CD4-positive, alpha-beta T cell treated with Interleukin-4 for 1 hour (primary cell): ENCODE measurements at regions not wholly inside any gene's neighbourhood (a gene's known extent, or its start where the extent isn't known, plus 50 kb on each side); places are given as distances from the start of the nearest gene placed in this dataset.
"Not testable (repeated sequence)": the region's sequence is repeated elsewhere in the genome, so short reads cannot be mapped to it uniquely, and the experiment has no call there.

Source experiments
- DNase-seq, 2 donors: peaks; one replicate each; pipeline ENCODE4 v3.0.0-alpha.2; 2020 to 2022

DNA sequence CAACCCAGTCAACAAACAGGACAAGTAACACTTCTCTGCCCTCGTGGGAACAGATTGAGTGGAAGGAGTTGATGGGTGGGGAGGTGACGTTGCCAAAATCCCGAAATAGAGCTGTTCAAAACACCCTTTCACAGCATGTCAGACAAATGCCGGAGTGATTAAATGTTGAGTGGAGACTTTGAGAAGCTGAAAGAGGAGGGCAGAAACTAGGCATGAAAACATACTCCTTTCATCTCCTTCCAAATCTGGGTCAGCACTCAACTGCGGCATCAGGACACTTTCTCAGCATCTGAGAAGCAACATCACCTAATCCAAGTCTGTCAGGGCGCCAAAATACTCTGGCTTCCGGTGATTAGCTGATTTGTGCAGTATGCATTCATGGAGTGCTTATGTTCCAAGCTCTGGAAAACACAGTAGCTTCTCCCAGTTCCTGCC lies 51.5 kb upstream of the MRI1 start:
- no peak for DNase-seq

DNA sequence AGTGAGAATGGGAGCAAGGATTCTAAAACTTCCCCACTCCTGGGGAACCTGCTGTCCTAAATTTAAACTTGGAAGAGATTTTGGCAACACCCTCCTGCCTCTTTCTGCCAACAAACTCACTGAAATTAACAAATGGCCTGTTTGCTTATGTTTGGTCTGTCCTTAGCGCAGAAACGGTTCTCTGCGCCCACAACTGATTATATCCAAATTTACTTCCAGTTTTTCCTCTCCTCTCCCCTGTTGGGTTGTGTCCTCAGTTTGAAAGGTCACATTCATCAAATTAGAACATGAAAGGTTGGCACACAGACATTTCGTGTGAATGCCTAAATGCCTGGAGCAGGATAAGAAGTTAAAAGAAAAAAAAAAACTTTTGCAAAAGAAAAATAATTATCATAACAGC lies 56.4 kb upstream of the MRI1 start:
- DNase-seq = no peak

DNA sequence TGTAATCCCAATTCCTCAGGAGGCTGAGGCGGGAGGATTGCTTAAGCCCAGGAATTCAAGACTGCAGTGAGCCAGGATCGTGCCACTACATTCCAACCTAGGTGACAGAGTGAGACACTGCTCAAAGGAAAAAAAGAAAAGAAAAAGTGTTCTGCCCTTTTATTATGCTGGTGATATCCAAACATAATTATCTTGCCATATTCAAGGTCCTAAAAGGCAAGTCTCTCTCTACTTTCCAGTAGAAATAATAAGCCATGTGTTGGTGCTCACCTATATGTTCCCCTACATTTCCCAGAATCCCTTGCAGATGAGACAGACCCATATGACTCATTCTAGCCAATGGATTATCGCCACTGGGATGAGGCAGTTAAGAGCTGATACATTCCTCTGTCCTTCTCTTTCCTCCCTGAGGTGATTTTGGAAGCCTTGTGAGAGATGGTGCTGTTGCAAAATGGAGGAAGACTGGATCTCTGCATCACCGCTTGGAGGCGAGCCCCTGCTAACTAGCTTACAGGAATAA lies 58.3 kb upstream of the MRI1 start:
- no peak for DNase-seq

DNA sequence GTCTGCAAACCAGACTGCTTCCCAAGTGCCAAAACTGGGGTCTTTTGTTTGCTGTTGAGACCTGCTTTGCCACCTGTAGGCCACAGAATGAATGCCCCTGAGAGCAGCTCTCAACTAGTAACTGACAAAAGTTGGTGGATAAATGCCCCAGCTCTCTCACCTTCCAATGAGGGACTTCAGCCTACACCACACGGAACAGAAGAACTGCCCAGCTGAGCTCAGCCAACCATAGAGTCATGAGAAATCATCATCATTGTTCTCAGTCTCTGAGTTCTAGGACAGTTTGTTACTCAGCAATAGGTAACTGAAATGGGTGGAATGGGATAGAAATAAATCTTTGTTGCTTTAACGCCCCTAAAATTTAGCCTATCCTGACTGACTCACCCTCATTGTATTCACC lies 59.1 kb upstream of the MRI1 start:
- no peak for DNase-seq

DNA sequence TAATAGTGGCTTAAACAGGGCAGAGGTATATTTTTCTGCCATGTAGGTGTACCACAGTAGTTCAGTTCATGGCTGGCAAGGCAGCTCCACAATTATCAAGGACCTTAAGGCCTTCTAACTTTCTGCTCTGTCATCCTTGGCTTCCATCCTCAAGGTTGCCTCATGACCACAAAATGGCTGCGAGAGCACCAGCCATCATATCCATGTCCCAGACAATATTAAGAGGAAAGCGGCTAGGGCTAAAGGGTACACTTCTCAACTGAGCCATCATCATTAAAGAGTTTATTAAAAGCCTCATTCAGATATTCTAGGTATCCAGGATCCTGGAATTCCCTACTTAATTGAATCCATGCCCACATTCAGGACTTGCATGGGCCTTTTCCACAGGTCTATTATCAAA lies 62.7 kb upstream of the MRI1 start:
- no peak for DNase-seq

DNA sequence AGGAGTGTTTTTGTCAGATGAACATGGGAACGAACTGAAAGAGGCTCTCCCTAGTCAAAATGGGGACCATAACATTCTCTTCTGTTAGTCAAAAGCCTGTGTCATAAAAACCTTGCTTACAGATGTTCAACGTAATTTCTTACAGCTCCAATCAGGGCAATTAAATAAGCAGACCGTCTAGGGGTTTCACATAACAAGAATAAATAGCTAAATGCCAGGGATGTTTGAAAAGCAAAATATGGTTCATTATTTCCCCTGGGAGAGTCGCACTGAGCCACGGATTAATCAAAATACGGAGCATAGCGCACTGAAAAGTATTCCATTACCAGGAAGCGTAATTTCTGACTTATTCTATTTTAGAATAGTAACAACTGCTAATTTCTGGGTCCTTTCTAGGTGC lies 63.7 kb upstream of the MRI1 start:
- DNase-seq = no peak

DNA sequence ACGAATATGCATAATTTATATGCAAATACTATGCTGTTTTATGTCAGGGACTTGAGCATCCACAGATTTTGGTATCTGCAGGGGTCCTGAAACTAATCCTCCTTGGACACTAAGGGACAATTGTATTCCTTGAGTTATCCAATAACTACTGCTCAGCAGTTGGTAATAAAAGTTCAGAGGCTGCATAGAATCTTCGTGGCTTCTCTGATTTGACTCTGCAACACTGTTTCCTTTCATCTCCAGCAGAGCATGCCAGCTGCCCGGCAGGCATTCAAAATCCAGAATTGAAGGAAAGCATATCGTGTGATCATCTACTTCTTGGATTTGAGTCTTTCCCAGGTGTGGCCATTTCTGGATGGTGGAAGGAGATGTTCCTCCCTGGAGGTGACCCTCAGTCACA lies 64.5 kb upstream of the MRI1 start:
- no peak for DNase-seq

DNA sequence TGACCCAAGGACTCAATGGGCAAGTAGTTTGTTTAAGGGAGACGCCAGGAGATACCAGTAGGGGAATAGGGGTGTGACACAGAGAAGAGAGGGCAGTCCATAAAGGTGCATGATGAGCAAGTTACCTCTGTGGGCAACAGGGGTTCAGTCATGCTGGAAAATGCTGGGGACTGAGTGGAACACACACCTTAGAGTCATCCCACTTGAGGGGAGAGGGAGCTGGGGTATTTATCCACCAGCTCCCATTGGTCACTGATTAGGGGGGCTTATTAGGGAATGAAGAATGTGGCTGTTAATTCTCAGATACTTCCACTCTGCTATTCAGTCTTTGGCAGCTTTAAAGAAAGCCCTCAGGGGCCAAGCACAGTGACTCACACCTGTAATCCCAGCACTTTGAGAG lies 67.5 kb upstream of the MRI1 start:
- no peak for DNase-seq

DNA sequence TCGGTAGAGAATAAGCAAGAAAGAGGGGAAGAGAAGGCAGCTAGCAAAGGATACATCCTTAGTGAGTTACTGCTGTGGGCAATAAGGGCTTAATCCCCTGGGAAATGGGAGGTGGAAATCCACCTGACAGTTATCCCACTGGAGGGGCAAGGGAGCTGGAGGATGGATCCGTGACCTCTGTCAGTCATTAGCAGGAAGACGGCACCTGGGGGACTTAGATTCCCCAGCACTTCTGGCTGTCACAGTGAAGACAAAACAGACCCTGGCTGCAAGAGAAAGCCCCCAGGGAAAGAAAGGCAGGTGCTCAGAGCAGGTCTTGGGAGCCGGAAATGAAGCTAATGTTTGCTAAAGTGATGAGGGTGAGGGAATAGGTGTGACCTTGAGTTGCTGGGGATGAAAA lies 70.4 kb upstream of the MRI1 start:
- no peak for DNase-seq

DNA sequence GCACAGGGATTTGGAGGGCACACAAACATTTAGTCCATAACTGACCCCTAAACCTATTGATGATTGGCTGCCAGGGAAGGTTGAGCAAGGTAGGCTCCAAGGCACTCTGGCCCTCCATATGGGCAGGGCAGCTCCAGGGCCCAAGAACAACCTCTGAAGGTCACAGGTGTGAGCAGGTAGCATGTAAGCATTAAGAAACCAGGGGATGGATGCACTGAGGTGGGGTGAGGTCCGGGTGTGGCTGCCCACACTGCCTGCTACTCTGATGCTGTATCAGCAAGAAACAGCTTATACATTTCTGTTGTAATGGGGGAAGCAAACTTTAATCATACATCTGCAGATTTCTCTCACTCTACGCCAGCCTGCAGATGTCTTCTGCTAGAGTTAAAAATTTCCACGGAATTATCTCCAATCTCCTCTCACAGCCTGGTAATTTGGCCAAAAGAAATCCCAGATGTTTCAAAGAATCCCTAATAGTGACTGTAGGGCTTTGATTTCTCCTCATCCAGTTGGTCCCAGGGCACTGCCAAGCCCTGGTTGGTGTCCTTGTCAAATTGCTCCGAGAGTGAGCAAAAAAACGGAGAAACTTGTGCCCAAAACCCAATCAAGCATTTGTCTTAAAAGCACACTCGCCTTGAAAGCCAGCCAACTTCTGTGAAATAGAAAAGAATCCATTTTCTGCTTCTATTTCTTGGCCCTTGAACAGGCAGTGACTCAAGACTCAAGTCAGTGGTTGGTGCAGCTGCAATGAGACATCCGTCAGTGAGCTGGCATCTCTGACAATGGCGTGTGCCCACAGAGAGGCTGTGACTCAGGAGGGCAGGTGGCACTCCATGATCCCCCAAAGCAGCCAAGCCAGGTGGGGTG lies 72.5 kb upstream of the MRI1 start:
- no peak for DNase-seq

DNA sequence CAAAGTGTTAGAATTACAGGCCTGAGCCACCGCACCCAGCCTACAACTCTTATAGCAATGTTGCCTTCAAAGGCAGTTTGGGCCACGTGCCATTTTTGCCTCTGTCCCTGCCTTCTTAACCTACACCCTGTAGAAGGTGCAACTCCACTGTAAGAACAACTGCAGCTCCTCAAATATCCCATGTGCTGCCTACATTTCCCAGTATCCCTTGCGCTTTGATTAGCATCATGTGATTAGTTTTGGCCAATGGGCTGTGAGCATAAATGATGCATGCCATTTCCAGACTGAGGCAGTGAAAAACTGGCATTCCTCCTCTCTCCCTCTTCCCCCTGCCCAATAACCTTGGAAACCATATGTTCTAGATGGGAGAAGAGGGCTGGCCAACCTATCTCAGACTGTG lies 75.2 kb upstream of the MRI1 start:
- DNase-seq = peak; percentile 12 to 33

DNA sequence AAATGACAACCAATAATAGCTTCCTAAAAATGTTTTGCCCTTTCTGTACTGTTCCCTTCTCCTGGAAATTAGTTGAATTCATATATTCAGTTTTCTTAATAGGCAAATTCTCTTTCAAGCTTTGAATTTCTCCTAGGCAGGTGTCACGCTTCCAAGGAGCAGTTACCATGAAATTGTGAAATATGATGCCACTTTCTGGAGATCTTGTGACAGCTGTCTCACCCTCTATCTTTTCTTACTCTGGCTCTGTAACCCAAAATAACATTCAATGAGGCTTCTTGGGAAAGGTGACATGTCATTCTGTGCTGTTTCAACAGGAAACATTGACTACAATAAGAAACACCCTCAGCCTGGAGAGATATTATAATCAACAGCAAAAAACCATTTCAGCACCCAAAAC lies 80.3 kb upstream of the MRI1 start:
- DNase-seq = no peak

DNA sequence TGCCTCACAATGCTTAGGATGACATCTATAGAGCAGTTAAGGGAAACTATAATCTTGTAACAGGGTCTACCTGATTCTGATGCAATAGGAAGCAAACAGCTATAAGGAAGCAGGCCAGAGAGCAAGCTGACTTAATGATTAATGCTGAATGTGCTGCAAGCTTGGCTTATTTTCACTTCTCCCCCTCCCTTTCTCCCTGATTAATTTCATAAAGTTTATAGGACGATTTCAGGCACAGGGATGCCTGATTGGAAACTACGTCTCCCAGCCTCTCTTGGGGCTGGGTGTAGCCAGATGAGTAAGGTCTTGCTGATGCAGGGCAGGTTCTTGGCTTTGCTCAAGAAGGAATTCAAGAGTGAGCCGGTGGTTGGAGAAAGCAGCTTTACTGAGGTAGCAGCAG lies 82.8 kb upstream of the MRI1 start:
- DNase-seq = no peak

DNA sequence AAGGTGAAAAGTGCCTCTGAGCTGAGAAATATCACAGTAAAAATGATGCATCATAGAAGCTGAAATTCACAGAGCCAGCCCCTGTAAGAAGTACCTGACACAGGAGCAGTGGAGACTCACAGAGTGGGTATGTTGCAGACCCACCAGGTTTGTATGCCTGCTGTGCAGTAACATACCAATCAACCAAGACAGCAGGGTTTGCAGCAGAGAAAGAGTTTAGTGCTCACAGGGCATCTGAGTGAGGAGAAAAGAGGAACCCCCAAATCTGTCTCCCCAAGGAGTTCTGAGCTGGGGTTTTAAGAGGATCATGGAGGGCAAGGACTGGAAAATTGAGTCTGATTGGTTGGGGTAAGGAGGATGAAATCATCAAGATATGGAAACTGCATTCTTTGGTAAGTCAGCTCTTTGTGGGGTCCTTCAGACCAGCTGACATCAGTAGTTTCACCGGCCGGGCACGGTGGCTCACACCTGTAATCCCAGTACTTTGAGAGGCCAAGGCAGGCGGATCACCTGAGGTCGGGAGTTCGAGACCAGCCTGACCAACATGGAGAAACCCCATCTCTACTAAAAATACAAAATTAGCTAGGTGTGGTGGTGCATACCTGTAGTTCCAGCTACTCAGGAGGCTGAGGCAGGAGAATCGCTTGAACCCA lies 83.5 kb upstream of the MRI1 start:
- DNase-seq = not testable (repeated sequence)

DNA sequence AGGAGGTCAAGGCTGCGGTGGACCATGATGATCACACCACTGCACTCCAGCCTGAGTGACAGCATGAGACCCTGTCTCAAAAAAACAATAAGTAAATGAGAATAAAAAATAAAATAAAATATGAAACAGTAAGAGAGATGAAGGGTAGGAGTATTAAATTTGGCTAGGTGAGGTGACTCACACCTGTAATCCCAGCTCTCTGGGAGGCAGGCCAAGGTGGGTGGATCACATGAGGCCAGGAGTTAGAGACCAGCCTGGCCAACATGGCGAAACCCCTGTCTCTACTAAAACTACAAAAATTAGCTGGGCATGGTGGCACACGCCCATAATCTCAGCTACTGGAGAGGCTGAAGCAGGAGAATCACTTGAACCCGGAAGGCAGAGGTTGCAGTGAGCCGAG lies 87.4 kb upstream of the MRI1 start:
- not testable (repeated sequence) for DNase-seq

DNA sequence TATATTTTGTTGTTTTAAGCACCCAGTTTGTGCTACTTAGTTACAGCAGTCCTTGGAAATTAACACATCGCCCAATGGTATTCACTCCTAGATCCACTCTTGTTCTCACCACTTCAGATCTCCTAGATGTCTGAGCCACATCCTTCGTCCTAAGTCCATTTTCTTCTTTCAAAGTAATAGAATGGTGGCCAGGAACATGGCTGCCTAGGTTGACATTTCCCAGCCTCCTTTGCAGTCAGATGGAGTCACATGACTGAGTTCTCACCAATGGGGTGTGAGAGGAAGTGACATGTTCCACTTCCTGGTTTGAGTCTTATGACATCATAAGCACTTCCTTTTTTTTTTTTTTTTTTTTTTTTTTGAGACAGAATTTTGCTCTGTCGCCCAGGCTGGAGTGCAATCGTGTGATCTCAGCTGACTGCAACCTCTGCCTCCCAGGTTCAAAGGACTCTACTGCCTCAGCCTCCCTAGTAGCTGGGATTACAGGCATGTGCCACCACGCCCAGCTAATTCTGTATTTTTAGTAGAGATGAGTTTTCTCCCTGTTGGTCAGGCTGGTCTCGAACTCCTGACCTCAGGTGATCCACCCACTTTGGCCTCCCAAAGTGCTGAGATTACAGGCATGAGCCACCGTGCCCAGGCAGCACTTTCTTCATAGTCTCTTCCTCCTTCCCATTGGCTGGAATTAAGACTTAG lies 91.7 kb upstream of the MRI1 start:
- peak; percentile 32 to 48 for DNase-seq

DNA sequence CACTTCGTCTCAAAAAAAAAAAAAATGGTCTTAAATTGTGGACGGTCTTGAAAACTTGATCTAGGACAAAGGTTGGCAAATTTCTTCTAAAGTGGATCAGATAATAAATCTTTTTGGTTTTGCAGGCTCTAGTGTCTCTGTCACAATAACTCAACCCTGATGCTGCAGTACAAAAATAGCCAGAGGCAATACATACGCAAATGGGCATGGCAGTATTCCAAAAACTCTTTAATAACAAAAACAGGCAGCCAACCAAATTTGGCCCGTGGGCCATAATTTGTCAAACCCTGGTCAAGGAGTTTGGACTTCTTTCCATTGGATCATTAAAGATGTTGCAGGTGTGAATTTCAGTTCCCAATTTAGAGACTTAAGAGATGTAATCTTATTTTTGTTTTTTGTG lies 93.5 kb upstream of the MRI1 start:
- DNase-seq = no peak

DNA sequence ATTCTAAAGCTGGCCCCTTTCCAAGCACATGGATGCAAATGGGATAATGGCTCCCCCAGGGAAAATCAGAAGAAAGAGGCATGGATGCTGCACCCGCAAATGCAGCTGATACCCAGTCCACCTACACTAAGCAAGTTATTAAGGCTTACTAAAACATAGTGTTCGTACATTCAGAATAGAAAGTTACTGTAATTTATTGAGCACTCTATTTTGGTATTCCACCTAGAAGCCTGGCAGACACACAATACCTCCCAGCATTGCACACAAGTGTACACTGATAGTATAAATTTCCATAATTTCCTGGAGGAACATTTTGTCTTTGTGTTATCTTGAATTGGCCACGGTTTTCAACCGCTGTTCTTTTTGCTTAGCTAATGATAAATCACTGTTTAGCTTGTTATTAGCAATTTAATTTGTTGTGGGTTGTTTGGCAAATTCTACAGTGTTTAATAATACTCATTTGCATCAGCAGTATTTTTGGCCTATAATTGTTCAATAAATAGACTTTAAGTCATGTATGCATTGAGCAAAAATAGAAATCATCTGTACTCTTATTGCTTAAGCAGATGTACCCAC lies 94.5 kb upstream of the MRI1 start:
- DNase-seq = no peak

DNA sequence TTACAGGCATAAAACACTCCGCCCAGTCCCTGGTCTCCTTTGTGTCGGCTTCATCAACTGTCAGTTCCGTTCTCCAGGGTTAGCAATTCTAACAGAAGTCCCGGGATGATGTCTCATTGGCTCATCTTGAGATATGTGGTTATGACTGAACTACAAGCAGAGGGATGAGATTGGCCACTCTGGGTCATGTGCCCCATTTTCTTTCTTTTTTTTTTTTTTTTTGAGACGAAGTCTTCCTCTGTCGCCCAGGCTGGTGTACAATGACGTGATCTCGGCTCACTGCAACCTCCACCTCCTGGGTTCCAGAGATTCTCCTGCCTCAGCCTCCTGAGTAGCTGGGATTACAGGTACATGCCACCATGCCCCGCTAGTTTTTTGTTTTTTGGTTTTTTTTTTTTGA lies 95.4 kb upstream of the MRI1 start:
- DNase-seq = no peak

DNA sequence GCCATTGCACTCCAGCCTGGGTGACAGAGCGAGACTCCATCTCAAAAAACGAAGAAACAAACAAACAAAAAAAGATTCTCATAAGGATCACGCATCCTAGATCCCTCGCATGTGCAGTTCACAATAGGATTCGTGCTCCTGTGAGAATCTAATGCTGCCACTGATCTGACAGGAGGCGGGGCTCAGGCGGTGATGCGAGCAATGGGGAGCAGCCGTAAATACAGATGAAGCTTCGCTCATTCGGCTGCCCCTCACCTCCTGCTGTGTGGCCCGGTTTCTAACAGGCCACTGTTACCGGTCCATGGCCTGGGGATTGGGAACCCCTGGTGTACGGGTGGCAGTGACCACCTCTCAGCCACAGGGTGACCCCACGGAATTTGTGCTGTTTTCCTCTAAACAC lies 98.2 kb upstream of the MRI1 start:
- no peak for DNase-seq

DNA sequence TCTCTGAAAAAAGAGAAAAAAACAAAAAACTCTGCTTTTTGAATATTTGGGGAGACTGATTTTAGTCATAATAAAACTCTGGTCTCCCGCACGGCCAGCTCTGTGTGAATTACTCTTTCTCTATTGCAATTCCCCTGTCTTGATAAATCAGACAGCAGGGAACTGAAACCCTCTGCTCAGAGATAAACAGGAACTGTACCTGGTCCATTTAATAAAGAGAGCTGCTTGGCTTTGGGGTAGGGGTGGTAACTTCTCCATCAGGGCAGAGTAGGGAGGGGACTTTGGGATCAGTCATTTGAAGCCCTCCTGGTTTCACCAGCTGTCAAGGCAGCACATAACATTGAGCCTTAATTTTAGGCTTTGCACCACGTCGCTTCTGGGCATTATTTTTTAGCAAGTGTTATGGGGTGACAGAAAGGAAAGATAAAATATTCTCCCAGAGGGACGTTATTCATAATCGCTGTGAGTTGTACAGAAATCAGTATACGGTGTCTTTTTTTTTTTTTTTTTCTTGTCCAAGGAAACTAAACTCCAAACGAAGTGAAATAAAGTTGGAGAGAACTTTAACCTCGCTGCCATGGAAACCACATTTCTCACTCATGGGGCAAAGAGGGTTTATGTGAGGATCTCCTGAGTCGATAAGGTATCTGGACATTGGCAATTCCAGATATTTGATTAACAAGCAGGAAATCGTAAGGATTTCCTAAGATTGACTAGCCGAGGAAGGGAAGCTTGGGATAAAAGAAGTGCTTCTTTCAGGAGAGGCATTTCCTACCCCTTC lies 99.0 kb upstream of the MRI1 start:
- no peak for DNase-seq

DNA sequence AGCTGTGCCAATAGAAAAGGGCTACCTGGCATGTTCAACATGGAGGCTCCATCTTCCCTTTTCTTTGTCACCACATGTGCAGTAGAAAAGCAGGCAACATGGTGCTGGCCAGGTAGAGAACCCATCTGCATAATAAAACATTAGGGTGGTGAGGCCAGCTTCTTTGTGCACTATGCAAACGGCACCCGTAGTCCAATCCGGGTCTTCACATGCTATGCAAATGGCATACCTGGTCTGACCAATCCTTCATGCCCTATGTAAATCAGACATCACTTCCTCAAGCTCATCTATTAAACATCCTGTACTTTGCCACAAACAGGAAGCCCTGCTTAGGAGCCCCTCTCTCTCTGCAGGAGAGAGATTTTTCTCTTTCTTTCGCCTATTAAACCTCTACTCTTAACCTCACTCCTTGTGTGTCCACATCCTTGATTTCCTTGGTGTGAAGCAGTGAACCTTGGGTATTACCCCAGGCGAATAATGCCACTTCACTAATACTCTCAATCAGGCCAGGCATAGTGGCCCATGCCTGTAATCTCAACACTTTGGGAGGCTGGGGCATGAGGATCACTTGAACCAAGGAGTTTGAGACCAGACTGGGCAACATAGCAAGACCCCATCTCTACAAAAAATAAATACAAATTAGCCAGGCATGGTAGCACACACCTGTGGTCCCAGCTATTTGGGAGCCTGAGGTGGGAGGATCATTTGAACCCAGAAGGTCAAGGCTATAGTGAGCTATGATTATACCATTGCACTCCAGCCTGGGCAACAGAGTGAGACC lies 111.3 kb upstream of the MRI1 start:
- DNase-seq = no peak
